ENCODE measurements at regions not wholly inside any gene's neighbourhood (a gene's known extent, or its start where the extent isn't known, plus 50 kb on each side); places are given as distances from the start of the nearest gene placed in this dataset.

- no peak for TF ChIP-seq MLXIP (CRISPR knock-in tag; IDR thresholded peaks at IDR 0.05; ENCODE audit: borderline replicate concordance)
- no peak for TF ChIP-seq ZNF768 (CRISPR knock-in tag; IDR thresholded peaks at IDR 0.05)
- no peak for TF ChIP-seq REPIN1 (CRISPR knock-in tag; IDR thresholded peaks at IDR 0.05; ENCODE audit: borderline replicate concordance, low read depth)
- TF ChIP-seq FOXK2 (IDR thresholded peaks at IDR 0.05), result no peak
Measured at GRCh38 chr9:93808115-93809029, 146.8 kb downstream of the BARX1 start (continued).

GRCh38 chr9:93807166-93808074, 147.7 kb downstream of the BARX1 start:
- no peak for DNase-seq (ENCODE audit: low spot score)
- no peak overlapping the region for H3K27ac ChIP-seq (ENCODE audit: extremely low read length, insufficient read depth, low read length)
- no peaks in the 10 kb centered on the region for H3K79me2 ChIP-seq (ENCODE audit: insufficient read depth, low read length)
- in situ Hi-C loops (cut with HindIII; ENCODE audit: extremely low pct_ligation_motif_present, low pct_unique_long_range_greater_than_20kb) (no loop called here), intact Hi-C loops (cut with micrococcal nuclease; ENCODE audit: unreplicated experiment) (no loop called here)
- no peaks in the 10 kb centered on the region for H3K4me1 ChIP-seq (ENCODE audit: insufficient read depth, low read length)
- BruUV-seq (replicated peaks), result no TSS peak
- CTCF ChIA-PET (ENCODE audit: low intra/inter-chr PET ratio, low total read pairs), result no interaction called here
- no peaks in the 10 kb centered on the region for H3K36me3 ChIP-seq (replicated peaks in 1 of 2; ENCODE audit: control insufficient read depth in 1 of 2, insufficient read depth in 2 of 2, low read length in 2 of 2)
- no peaks in the 10 kb centered on the region for H4K20me1 ChIP-seq (ENCODE audit: insufficient read depth, low read length)
- H3K9ac ChIP-seq (ENCODE audit: insufficient read depth, low read depth, low read length), result no peak overlapping the region
- no peaks in the 10 kb centered on the region for H3K9me3 ChIP-seq (ENCODE audit: low read length)
- H3K27me3 ChIP-seq (ENCODE audit: control insufficient read depth in 1 of 2, insufficient read depth in 2 of 2, low read length in 2 of 2), result peaks cover 0 to 24% of the 10 kb centered on the region in 2 experiments; a peak in 1 of 5 replicates
- no peak for ATAC-seq
- no peak overlapping the region for H2AFZ ChIP-seq (ENCODE audit: low read length)
- POLR2A ChIA-PET, result no interaction called here
- FAIRE-seq, result no peak
- H3K4me3 ChIP-seq (replicated peaks in 1 of 3; ENCODE audit: insufficient read depth in 1 of 3, low read depth in 2 of 3, low read length in 3 of 3), result no peak overlapping the region
- no peak overlapping the region for H3K4me2 ChIP-seq (ENCODE audit: low read depth, low read length)
- WGBS (ENCODE audit: low lambda C conversion rate), result 26% methylated on average over 13 of the region's 14 CpGs
- TF ChIP-seq ZNF552 (CRISPR knock-in tag; IDR thresholded peaks at IDR 0.05; ENCODE audit: borderline replicate concordance) (no peak), ZBTB21 (CRISPR knock-in tag; IDR thresholded peaks at IDR 0.05) (no peak), BORCS8-MEF2B (CRISPR knock-in tag; IDR thresholded peaks at IDR 0.05) (no peak), ZNF550 (CRISPR knock-in tag; IDR thresholded peaks at IDR 0.05; ENCODE audit: borderline replicate concordance) (no peak), ZNF768 (CRISPR knock-in tag; IDR thresholded peaks at IDR 0.05) (no peak), ATAD3A (CRISPR knock-in tag; IDR thresholded peaks at IDR 0.05) (no peak), MZF1 (CRISPR knock-in tag; IDR thresholded peaks at IDR 0.05; ENCODE audit: borderline replicate concordance) (no peak), ZNF256 (CRISPR knock-in tag; conservative IDR thresholded peaks at IDR 0.05) (no peak), U2AF2 (IDR thresholded peaks at IDR 0.05; ENCODE audit: low read depth, low read length) (no peak), ZNF30 (CRISPR knock-in tag; IDR thresholded peaks at IDR 0.05) (no peak), ATF6 (CRISPR knock-in tag; conservative IDR thresholded peaks at IDR 0.05) (no peak), ZNF460 (CRISPR knock-in tag; IDR thresholded peaks at IDR 0.05; ENCODE audit: borderline replicate concordance) (no peak), ARNT (IDR thresholded peaks at IDR 0.05) (no peak)

Data from HepG2 (cell line).